ENCODE measurements at regions not wholly inside any gene's neighbourhood (a gene's known extent, or its start where the extent isn't known, plus 50 kb on each side); places are given as distances from the start of the nearest gene placed in this dataset.

- no peak for DNase-seq
Measured at GRCh38 chr1:234875953-234876855, 252.4 kb downstream of the TOMM20 start.

GRCh38 chr1:234875328-234875952 is 253.2 kb downstream of the TOMM20 start:
- no peak for DNase-seq

- DNase-seq, result no peak
Measured at GRCh38 chr1:234874291-234875288, 254.0 kb downstream of the TOMM20 start.

DNA sequence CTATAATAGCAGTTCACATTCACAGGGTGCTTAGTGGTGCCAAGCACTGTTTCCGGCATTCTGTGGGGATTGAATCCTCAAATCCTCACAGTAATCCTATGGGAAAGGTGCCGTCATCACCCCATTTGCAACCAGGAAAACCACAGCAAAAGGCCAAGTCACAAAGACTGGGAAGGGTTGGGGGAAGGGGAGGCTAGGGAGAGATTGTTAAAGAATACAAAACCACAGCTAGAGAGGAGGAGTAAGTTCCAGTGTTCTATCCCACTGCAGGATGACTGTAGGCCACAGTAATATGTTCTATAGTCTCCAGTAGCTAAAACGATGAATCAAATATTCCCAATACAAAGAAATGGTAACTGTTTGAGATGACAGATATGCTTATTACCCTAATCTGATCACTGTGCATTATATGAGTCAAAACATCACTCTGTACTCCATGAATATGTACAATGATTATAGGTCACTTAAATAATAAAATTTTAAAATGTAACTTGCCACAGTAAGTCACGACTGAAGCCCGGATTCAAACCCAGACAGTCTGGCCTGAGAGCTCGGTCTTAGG is 256.8 kb downstream of the TOMM20 start:
- no peak for DNase-seq

DNA sequence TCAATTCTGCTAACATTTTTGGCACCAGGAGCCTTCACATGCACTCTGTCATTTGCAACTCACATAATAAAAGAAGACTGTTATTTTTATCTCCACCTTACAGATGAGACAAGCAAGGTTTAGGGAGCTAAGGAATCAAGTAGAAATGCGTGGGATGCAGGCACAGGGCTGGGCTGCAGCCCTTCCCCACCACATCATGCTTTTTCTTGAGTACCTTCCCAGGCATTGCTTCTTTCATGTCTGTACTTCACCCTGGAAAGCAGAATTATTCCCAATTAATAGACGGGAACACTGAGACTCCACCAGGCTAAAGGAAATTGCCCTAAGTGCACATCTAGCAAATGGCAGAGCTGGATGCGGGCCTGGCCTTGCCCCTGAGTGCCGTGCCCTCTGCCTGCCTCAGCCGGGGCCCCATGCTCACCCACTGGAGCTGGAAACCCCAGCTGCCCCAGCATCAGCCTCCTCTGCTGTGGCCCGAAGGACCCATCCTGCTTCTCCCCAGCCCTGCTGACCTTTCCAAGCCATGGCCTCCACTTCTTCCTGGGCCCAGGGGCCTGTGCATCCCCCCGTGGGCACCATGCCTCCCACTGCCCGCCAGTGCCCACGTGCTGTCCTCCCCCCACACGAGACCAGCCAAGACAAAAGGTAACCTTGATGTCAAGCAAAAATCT is 257.5 kb downstream of the TOMM20 start:
- no peak for DNase-seq

- no peak for DNase-seq
Measured at GRCh38 chr1:234870020-234870981, 258.3 kb downstream of the TOMM20 start.

GRCh38 chr1:234869182-234870019 is 259.2 kb downstream of the TOMM20 start:
- peak; percentile 52 for DNase-seq

DNA sequence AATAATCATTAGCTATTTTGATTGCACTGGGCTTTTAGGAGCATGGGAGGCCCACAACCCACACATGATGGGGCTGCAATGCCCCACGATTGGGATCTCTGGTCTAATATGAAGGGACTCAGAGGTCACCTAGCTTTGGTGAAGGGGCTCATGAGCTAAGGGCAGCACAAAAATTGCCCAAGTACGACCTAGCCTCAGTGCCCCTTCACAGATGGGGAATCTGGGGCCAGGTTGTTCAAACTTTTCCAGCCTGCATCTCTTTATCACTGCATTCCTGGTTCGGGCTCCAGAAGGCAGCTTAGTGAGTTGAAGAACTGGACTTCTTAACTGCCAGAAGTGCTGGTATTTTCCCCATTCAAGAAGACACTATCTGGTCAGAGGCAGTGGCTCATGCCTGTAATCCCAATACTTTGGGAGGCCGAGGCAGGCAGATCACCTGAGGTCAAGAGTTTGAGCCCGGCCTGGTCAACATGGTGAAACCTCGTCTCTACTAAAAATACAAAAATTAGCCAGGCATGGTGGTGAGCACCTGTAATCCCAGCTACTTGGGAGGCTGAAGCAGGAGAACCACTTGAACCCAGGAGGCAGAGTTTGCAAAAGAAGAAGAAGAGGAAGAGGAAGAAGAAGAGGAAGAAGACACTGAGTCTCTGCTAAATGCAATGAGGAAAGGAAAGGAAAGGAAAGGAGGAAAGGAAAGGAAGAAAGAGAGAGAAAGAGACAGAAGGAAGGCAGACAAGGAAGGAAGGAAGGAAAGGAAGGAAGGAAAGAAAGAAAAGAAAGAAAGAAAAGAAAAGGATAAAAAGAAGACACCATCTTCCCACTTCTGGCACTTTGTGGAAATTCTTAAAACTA is 258.5 kb upstream of the IRF2BP2 start:
- peak; percentile 45 for DNase-seq

GRCh38 chr1:234866007-234866866 is 256.3 kb upstream of the IRF2BP2 start:
- no peak for DNase-seq

DNA sequence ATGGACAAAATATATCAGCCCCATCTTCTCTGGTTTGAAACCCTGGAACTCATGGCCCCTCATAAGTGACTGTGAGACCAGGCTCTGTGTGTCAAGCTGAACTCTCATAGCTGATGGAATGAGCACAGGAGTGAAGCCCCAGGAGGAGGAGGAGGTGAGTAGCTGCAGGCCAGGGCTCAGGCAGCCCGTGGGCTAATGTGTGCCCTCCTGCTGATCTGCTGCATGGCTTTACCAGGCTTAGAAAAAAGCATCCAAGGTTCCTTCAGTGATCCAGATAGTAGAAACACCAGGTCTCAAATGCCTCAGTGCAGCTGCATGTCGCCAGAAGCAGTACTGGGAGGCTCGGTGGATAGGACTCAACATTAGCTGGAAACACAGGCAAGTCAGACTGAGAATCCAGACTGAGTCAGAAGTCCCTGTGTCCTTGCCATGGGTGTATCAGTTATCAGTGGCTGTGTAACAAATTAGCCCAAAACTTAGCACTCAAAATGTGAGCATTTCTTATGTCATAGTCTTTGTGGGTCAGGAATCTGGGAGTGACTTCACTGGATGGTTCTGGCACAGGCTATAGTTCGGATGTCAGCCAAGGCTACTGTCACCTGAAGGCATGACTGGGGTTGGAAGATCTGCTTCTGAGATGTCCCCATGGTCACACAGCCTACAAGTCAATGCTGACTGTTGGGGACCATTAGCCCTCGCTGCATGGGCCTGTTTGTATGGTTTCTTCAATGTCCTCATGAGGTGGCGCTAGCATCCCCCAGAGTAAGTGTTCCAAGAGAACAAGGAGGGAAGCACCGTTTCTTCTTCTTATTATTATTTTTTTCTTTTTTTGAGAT is 255.4 kb upstream of the IRF2BP2 start:
- DNase-seq, result no peak

GRCh38 chr1:234864116-234864515 is 254.1 kb upstream of the IRF2BP2 start:
- peak; percentile 12 for DNase-seq

DNA sequence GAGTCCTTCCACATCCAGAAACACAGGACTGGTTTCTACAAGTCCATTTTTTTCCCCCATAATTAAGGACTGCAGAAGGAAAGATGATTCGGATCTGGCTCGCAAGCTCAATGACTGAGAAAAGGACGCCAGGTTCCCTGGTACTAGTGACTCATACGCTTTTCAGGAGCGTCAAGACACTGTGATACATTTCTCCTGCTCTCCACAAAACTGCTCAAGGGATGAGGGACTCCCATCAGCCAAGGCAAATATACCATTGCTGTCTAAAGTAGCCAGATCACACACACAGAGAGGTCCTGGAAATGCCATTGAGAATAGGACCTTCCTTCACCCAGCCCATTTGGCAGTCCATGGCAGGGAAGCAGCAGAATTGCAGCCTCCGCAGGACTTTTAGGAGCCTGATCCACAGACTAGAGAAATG is 253.6 kb upstream of the IRF2BP2 start:
- DNase-seq, result no peak

DNA sequence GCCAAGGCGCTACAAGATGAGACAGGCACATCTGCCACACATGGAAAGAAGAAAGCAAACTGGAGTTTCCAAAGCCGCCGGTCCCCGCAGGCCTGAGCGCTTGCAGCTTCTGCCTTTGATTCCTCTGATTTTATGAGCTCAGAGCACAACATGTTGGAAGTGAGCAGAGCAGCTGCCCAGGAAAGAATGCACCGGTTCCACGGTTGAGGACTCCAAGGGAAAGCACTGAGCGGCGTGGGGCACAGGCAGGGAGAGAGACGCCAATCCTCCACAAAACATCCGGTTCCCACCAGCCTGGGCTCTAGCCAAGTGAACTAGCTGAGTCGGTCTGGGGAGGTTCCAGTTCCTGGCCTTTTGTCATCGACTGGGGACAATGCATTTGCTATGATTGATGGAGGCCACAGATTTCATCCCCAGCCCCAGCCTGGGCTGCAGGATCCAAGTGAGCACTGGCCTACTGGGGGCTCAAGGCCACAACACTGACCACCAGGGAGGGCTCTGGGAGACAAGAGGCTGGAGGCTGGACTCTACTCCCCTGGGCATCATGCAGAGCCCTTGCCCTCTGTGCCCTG is 253.1 kb upstream of the IRF2BP2 start:
- DNase-seq, result no peak

- DNase-seq, result no peak
Measured at GRCh38 chr1:234862360-234862943, 252.5 kb upstream of the IRF2BP2 start.

DNA sequence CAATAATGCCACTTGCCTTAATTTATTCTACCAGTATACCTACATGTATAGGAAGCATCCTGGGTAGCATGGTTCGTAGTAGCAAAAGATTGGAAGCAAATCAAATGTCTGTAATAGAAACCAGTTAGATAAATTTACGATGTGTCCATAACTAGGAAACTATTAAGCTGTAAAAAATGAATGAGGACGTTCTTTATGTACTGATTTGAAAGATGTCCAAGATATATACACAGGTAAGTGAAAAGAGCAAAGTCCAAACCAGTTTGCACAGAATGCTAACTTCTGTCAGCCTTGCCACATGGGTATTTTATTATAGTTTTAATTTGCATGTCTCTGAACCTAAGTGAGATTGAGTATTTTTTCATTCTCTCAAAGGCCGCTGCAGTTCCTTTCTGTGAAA is 251.8 kb upstream of the IRF2BP2 start:
- no peak for DNase-seq

DNA sequence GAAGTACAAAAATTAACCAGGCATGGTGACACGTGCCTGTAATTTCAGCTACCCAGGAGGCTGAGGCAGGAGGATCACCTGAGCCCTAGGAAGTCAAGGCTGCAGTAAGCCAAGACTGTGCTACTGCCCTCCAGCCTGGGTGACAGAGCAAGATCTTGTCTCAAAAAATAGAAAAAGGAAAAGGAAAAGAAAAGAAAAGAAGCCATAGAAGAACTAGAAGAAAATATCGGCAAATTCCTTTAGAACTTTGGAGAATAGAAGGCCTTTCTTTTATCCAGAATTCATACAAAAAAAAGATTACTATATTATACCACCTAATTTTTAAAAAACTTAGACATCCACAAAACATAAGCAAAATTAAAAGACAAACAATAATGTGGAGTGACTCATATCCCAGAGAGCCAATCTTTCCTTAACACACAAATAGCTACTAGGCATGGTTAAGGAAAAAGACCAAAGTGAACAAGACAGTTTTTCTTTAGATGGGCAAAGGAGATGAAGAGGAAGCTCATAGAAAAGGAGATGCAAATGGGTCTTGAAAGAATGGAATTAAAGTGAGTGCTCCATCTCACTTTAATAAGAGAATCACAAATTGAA is 251.1 kb upstream of the IRF2BP2 start:
- no peak for DNase-seq

Data from islet precursor cell (in vitro differentiated cells).